Epithelial cell of esophagus (primary cell): ENCODE measurements at regions not wholly inside any gene's neighbourhood (a gene's known extent, or its start where the extent isn't known, plus 50 kb on each side); places are given as distances from the start of the nearest gene placed in this dataset.

Experiments used
- DNase-seq: peaks from one replicate; pipeline ENCODE4 v3.0.0; 2010; ENCODE audit warnings: low read depth
- H3K4me3 ChIP-seq: 2 replicates; pipeline ENCODE4 v1.5.1; 2011; ENCODE audit warnings: mild to moderate bottlenecking, low read length, control low read depth
- TF ChIP-seq, protein P1 (sequence below): IDR thresholded peaks from 2 replicates; pipeline ENCODE4 v1.5.1; 2011; ENCODE audit warnings: low read depth, mild to moderate bottlenecking, low read length, control low read depth, inconsistent platforms; ENCODE audit not compliant: insufficient read depth; ENCODE audit errors: missing control alignments

DNA sequence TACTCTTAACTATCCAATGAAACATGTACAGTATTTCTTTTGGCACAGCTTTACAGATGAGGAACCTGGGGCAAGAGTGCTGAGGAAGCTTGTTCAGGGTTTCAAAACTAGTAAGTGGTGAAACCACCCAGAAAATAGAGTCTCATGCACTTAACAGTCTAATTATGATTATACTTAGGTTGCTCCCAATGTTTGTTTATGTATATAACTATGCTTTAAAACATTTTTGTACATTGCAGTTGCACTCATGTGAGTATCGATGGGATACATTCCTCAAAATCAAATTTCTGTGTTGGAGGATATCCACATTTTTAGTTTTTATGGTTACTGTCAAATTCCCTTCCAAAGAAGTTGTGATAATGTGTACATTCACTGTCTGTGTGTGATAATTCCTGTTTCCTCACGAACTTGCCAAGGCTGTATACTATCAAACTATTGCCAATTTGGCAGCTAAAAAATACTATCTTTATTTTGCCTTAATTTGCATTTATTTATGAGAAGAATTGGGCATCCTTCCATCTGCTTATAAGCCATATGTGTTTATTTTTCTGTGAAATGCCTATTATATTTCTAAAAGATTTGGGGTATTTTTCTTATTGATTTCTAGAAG lies 143.9 kb upstream of the SSTR1 start:
- no peak for DNase-seq
- no peak overlapping the region for H3K4me3 ChIP-seq
- TF ChIP-seq, protein P1, sequence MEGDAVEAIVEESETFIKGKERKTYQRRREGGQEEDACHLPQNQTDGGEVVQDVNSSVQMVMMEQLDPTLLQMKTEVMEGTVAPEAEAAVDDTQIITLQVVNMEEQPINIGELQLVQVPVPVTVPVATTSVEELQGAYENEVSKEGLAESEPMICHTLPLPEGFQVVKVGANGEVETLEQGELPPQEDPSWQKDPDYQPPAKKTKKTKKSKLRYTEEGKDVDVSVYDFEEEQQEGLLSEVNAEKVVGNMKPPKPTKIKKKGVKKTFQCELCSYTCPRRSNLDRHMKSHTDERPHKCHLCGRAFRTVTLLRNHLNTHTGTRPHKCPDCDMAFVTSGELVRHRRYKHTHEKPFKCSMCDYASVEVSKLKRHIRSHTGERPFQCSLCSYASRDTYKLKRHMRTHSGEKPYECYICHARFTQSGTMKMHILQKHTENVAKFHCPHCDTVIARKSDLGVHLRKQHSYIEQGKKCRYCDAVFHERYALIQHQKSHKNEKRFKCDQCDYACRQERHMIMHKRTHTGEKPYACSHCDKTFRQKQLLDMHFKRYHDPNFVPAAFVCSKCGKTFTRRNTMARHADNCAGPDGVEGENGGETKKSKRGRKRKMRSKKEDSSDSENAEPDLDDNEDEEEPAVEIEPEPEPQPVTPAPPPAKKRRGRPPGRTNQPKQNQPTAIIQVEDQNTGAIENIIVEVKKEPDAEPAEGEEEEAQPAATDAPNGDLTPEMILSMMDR, result no peak

DNA sequence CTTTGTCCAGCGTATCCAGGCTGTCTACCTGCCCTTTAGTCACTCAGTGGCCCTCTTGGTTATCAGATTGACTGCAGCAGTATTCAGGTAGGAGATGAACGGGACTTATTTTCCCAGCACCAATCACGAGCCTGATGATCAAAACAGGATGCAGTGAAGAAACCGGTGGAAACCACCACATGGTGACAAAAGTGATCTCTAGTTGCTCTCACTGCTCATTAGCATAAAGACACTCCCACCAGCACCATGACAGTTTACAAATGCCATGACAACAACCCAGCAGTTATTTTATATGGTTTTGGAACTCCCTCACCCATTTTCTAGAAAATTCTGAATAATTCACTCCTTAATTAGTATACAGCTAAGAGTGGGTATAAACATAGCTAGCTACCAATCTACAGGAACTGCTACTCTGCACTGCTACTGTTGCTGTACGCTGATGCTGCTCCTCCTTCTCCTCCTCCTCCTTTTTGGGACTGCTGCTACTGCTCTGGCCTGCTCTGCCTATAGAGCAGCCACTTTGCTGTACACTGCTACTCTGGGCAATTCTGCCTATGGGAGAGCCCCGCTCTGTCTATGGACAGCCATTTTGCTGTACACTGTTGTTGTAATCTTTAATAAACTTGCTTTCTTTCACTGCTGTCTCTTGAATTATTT lies 142.5 kb upstream of the SSTR1 start:
- TF ChIP-seq, protein P1, result no peak
- no peak overlapping the region for H3K4me3 ChIP-seq
- DNase-seq, result no peak

- DNase-seq, result no peak
- no peak overlapping the region for H3K4me3 ChIP-seq
- TF ChIP-seq, protein P1, result no peak
Observed at GRCh38 chr14:38070061-38070588, 137.6 kb upstream of the SSTR1 start.

GRCh38 chr14:38073641-38074040 lies 134.1 kb upstream of the SSTR1 start:
- DNase-seq, result no peak
- TF ChIP-seq, protein P1, result no peak
- H3K4me3 ChIP-seq, result no peak overlapping the region

DNA sequence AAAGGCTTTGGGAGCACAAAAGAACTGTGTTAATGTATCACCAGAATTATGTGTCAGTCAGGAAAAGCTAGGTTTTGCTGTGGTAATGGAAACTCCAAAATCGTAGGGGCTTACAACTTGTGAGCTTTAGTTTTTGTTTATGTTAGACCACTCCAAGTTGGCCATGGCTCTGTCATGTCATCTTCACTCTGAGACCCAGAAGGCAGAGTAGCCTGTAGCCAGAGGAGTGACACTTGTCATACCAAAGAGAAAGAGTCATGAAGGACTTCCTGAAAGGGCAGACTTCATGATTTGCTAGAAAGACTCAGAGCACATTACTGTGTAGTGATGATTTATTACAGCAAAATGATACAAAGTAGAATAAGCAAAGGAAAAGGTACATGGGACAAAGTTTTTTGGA lies 133.6 kb upstream of the SSTR1 start:
- H3K4me3 ChIP-seq, result no peak overlapping the region
- TF ChIP-seq, protein P1, result no peak
- no peak for DNase-seq

- DNase-seq, result no peak
- TF ChIP-seq, protein P1, result no peak
- H3K4me3 ChIP-seq, result no peak overlapping the region
Observed at GRCh38 chr14:38074754-38075153, 132.9 kb upstream of the SSTR1 start.
